ENCODE measurements at regions not wholly inside any gene's neighbourhood (a gene's known extent, or its start where the extent isn't known, plus 50 kb on each side); places are given as distances from the start of the nearest gene placed in this dataset.
"Not testable (repeated sequence)": the region's sequence is repeated elsewhere in the genome, so short reads cannot be mapped to it uniquely, and the experiment has no call there.

GRCh38 chr7:132002343-132002968, 446.0 kb upstream of the PODXL start:
- Mint-ChIP-seq H3K27ac (no peak overlapping the region), H3K4me1 (no peaks in the 10 kb centered on the region), H3K9me3 (peaks cover 0 to 2% (median 0%) of the 10 kb centered on the region in 3 donors), H3K36me3 (no peaks in the 10 kb centered on the region), H3K4me3 (no peak overlapping the region), H3K27me3 (no peaks in the 10 kb centered on the region)

DNA sequence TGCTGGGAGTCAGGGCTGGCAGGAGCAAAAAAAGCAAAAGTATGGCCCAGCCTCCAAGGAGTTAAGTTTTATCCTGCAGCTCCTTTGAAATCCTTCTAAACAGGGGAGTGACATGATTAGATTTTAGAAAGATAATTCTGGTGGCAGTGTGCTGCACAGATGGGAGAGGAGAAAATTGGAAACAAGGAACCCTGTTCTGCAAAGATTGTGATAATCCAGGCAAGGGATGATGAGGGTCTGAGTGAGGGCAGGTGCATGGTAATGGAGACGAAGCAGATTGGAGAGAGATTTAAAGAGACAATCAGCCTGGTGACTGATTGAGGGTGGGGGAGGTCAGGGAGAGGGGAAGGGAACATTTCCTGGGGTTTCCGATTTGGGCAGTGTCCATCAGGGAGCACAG, 444.7 kb upstream of the PODXL start:
- Mint-ChIP-seq H3K4me1 (no peaks in the 10 kb centered on the region), H3K27me3 (no peaks in the 10 kb centered on the region), H3K9me3 (no peaks in the 10 kb centered on the region), H3K36me3 (no peaks in the 10 kb centered on the region), H3K27ac (no peak overlapping the region), H3K4me3 (no peak overlapping the region)

DNA sequence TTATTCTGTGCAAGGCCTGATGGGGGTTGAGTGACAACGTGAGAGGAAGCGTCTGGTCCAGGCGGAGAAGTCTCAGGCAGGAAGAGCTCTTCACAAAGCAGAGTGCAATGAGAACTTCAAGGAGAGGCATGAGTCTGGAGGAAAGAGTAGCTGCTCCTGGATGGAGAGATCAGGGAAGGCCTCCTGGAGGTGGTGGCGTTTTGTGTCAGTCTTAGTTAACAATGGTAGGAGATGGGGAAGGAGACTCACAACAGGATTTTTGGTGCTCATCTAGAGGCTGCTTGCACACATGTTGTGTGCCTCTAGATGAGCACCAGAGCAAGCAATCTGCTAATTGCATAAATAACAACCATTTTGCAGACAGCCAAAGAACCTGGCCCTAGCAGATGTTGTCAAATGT, 442.8 kb upstream of the PODXL start:
- H3K4me3 Mint-ChIP-seq: no peak overlapping the region
- no peaks in the 10 kb centered on the region for H3K27me3 Mint-ChIP-seq
- no peaks in the 10 kb centered on the region for H3K4me1 Mint-ChIP-seq
- no peaks in the 10 kb centered on the region for H3K9me3 Mint-ChIP-seq
- H3K36me3 Mint-ChIP-seq: no peaks in the 10 kb centered on the region
- no peak overlapping the region for H3K27ac Mint-ChIP-seq

DNA sequence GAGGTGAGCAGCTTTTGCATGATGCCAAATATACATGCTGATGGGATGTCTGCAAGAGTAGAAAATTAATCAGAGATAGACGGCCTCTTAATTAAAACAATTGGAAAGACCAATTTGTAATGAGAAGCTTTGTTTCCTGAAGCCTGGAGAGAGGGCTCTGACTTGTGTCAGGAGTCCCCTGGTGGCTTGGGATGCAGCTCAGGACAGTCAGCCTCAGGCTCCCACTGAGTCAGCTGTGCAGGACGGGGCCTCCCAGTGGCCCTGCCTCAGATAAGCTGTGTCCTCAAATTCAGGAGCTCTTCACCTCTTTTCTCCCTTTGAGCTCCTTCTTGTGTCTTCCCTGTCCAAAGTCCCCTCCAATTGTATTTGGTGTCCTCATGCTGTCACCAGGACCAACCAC, 438.9 kb upstream of the PODXL start:
- Mint-ChIP-seq H3K36me3 (no peaks in the 10 kb centered on the region), H3K4me3 (no peak overlapping the region)

GRCh38 chr7:131981069-131981468, 424.6 kb upstream of the PODXL start:
- H3K27me3 Mint-ChIP-seq, H3K27ac Mint-ChIP-seq, H3K36me3 Mint-ChIP-seq, H3K4me3 Mint-ChIP-seq, H3K4me1 Mint-ChIP-seq, H3K9me3 Mint-ChIP-seq: not testable (repeated sequence)

More for the DNA sequence above, 438.9 kb upstream of the PODXL start:
- no peaks in the 10 kb centered on the region for H3K4me1 Mint-ChIP-seq
- no peaks in the 10 kb centered on the region for H3K27me3 Mint-ChIP-seq
- H3K27ac Mint-ChIP-seq: no peak overlapping the region
- peaks cover 0 to 4% (median 2%) of the 10 kb centered on the region in 3 donors for H3K9me3 Mint-ChIP-seq

GRCh38 chr7:131978118-131978517, 421.7 kb upstream of the PODXL start:
- H3K4me1 Mint-ChIP-seq, H3K9me3 Mint-ChIP-seq, H3K27me3 Mint-ChIP-seq, H3K27ac Mint-ChIP-seq, H3K36me3 Mint-ChIP-seq, H3K4me3 Mint-ChIP-seq: not testable (repeated sequence)

DNA sequence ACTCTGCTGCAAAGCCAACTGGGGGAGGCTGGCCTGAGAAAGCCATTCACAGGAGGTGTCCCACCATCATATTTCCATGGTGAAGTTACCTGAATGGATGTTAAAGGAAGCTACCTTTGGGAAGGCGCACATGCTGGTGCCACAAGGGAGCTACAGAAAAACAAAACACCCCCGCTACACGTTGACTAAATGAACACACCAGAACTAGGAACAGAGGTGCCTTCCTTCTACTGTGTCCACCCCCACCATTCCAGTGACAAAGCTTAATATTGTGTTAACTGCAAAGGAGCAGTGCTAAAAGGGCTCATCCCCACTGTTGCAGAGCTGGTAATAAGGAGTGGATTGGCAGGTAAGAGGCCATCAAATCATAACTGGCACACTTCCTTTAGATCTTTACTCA, 420.0 kb upstream of the PODXL start:
- Mint-ChIP-seq H3K27ac (no peak overlapping the region), H3K36me3 (peaks cover under 1% of the 10 kb centered on the region), H3K27me3 (no peaks in the 10 kb centered on the region), H3K9me3 (peaks cover 0 to 2% (median 0%) of the 10 kb centered on the region in 3 donors), H3K4me1 (no peaks in the 10 kb centered on the region), H3K4me3 (no peak overlapping the region)

DNA sequence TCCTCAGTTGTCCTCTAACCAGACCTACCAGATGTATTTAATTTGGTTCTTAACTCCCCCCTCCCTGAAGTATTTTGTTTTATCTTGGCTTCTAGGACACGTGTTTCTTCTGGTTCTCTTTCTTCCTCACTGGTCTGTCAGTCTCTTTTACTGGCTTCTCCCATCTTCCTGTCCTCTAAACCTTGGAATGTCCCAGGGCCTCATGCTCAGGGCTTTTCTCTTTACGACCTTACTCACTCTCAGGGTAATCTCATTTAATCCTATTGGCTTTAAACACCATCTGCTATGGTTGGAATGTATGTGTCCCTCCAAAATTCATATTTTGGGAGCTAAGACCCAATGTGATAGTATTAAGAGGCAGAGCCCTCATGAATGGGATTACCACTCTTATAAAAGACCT, 418.2 kb upstream of the PODXL start:
- Mint-ChIP-seq H3K27me3 (no peaks in the 10 kb centered on the region), H3K36me3 (no peaks in the 10 kb centered on the region), H3K9me3 (peaks cover 0 to 2% (median 0%) of the 10 kb centered on the region in 3 donors), H3K4me1 (no peaks in the 10 kb centered on the region), H3K27ac (no peak overlapping the region), H3K4me3 (no peak overlapping the region)

DNA sequence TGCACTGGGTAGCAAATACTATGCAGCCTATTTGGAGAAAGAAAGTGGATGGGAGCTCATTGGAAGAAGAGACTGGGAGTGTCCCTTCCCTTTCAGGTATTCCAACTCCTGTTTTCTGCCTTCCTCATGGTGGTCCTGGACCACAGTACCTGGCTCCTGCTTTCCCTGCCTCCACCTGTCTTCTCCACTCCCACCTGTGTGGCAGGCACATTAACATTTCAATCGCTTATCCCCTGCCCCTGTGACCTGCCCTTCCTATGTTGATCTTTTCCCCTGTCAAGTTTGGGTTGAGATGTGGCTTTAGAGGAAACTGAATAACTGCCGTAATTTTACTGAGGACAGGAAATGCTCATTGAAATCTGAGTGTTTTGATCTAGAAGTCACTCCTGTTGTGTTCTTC, 415.8 kb upstream of the PODXL start:
- H3K36me3 Mint-ChIP-seq: no peaks in the 10 kb centered on the region
- no peak overlapping the region for H3K4me3 Mint-ChIP-seq
- H3K27ac Mint-ChIP-seq: no peak overlapping the region
- no peaks in the 10 kb centered on the region for H3K27me3 Mint-ChIP-seq
- peaks cover 0 to 2% (median 0%) of the 10 kb centered on the region in 3 donors for H3K9me3 Mint-ChIP-seq
- H3K4me1 Mint-ChIP-seq: no peaks in the 10 kb centered on the region

DNA sequence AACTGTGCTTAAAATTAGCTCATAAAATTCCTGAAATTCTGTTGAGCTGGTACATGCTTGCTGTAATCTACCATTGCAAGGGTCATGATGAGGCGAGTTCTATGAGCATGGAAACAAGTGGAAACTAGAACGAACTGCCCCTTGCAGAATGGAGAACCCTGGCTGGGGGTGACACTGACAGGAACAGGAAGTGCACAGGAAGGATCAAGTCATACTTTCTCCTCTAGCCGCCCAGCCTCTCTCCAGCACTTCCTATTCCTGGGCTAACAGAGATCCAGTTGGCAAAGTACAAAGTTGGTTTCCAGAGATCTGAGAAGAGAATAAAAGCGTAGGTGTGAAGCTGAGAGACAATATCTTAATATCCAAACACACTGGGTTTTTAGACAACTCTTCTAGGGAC, 414.2 kb upstream of the PODXL start:
- Mint-ChIP-seq H3K9me3 (no peaks in the 10 kb centered on the region), H3K27me3 (peaks cover 2% of the 10 kb centered on the region), H3K36me3 (no peaks in the 10 kb centered on the region), H3K4me1 (no peaks in the 10 kb centered on the region), H3K27ac (no peak overlapping the region), H3K4me3 (no peak overlapping the region)

DNA sequence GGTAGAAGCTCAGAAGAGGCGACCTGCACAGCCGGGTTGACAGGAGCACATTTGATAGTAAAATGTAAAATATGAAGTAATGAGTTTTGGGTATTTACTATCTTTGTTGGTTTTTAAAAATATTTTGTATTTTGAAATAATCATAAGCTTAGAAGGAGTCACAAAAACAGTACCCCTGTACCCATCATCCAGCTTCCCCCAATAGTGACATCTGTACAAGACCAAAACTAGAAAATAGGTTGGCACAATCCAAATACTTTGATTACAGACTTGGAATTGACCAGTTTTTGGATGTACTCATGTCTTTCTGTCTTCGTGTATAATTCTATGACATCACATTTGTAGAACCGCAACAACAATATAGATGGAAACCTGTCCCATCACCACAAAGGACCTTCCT, 413.1 kb upstream of the PODXL start:
- Mint-ChIP-seq H3K9me3 (no peaks in the 10 kb centered on the region), H3K27me3 (peaks cover 2% of the 10 kb centered on the region), H3K4me1 (no peaks in the 10 kb centered on the region), H3K36me3 (no peaks in the 10 kb centered on the region), H3K27ac (no peak overlapping the region), H3K4me3 (no peak overlapping the region)

DNA sequence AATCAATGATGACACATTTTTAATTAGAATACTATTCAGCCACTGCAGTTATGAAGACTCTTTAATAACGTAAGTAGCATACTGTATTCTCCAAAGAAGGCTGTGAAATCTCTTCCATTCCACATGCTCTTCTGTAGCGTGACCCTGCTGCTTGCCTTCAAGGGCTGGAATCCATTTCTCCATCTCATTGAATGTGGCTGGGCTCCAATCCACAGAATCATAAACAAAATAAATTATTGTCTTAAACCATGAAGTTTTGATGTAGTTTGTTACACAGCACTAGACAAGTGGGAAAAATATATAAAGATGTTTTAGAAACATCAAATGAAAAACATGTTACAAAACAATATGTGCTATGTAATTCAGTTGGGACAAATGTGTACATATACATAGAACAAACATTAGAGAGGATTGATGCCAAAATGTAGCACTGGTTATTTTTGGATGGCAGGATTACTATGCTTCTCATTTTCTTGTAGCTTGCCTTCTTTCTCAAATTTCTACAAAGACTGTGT, 410.8 kb upstream of the PODXL start:
- no peaks in the 10 kb centered on the region for H3K36me3 Mint-ChIP-seq
- H3K4me3 Mint-ChIP-seq: no peak overlapping the region
- peaks cover 2% of the 10 kb centered on the region for H3K27me3 Mint-ChIP-seq
- H3K4me1 Mint-ChIP-seq: no peaks in the 10 kb centered on the region
- H3K27ac Mint-ChIP-seq: no peak overlapping the region
- H3K9me3 Mint-ChIP-seq: no peaks in the 10 kb centered on the region

DNA sequence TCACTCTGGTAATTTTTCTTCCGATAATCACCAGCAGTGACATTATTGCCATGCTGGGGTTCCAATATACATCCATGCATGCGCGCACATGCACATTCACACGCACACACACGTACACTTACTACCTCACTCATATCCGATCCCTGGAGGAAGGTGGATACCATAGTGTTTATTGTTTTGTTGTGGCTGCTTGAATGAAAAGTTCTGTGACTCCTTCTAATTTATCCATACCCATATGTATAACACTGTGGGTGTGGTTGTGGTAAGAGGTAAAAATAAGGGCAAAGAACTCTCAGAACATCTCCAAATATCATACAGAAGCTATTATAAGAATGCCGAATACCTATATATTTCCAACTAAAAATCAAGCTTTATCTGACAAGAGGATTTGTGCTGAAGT, 407.8 kb upstream of the PODXL start:
- no peaks in the 10 kb centered on the region for H3K36me3 Mint-ChIP-seq
- no peak overlapping the region for H3K27ac Mint-ChIP-seq
- H3K4me3 Mint-ChIP-seq: no peak overlapping the region
- H3K27me3 Mint-ChIP-seq: peaks cover 3% of the 10 kb centered on the region
- no peaks in the 10 kb centered on the region for H3K9me3 Mint-ChIP-seq
- no peaks in the 10 kb centered on the region for H3K4me1 Mint-ChIP-seq

DNA sequence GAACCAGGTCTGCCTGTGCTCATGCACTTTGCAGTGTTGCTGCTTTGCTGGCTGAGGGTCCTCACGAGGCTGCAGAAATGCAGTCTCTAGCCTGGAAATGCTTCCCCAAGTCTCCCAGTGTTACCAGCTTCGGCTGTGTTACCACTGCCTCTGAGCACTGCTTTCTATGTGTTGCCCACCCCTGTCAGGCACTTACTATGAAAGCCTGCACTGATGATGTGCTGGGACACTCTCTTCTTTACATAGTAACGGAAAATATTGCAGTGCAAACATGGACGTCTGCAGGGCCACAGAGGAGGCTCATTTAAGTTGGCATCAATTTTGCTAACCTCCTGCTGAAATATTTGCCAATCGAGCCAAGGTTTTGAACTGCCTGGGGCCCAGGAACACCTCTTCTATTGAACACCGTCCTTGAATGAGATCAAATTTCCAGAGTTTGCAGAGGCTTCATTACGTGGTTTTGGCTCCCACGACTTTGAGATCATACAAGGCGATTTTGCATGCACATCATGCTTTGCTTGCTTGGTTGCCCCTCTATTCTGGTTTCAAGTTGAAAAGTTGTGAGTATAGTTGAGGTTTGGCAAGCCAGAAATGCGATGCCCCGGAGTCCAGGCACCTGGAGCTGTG, 404.7 kb upstream of the PODXL start:
- no peak overlapping the region for H3K27ac Mint-ChIP-seq
- peaks cover 0 to 4% (median 0%) of the 10 kb centered on the region in 3 donors for H3K9me3 Mint-ChIP-seq
- H3K4me3 Mint-ChIP-seq: no peak overlapping the region
- H3K27me3 Mint-ChIP-seq: peaks cover 3% of the 10 kb centered on the region
- H3K36me3 Mint-ChIP-seq: no peaks in the 10 kb centered on the region
- H3K4me1 Mint-ChIP-seq: no peaks in the 10 kb centered on the region

GRCh38 chr7:131959106-131959812, 402.8 kb upstream of the PODXL start:
- H3K4me1 Mint-ChIP-seq: no peaks in the 10 kb centered on the region
- H3K27ac Mint-ChIP-seq: no peak overlapping the region
- H3K36me3 Mint-ChIP-seq: no peaks in the 10 kb centered on the region
- H3K27me3 Mint-ChIP-seq: peaks cover 2% of the 10 kb centered on the region
- H3K9me3 Mint-ChIP-seq: peaks cover 0 to 4% (median 0%) of the 10 kb centered on the region in 3 donors
- peak overlapping the region in 1 of 4 donors; percentile 22 for H3K4me3 Mint-ChIP-seq
